HepG2 (cell line): ENCODE measurements at regions not wholly inside any gene's neighbourhood (a gene's known extent, or its start where the extent isn't known, plus 50 kb on each side); places are given as distances from the start of the nearest gene placed in this dataset.

Experiments
- SKIL ChIP-seq: sonication (generic); formaldehyde crosslinking; IDR thresholded peaks from 2 replicates; pipeline ENCODE4 v1.8.0; 2022; ENCODE audit warnings: missing genetic modification reagents, mild to moderate bottlenecking, moderate library complexity, borderline replicate concordance
- ZNF142 ChIP-seq: sonication (generic); formaldehyde crosslinking; IDR thresholded peaks from 2 replicates; pipeline ENCODE4 v1.4.0; 2020; ENCODE audit warnings: missing genetic modification reagents
- ZNF800 ChIP-seq: sonication (generic); formaldehyde crosslinking; IDR thresholded peaks from 2 replicates; pipeline ENCODE4 v1.4.0; 2020; ENCODE audit warnings: missing genetic modification reagents

GRCh38 chr2:136297994-136298393 is 180.0 kb upstream of the CXCR4 start (continued):
- TF ChIP-seq ZNF800: no peak
- no peak for TF ChIP-seq SKIL
- no peak for TF ChIP-seq ZNF142 (CRISPR knock-in tag)
- TF ChIP-seq, all 625 proteins: peak for 0
